Renal pelvis (tissue), 1 donor: ENCODE measurements at regions not wholly inside any gene's neighbourhood (a gene's known extent, or its start where the extent isn't known, plus 50 kb on each side); places are given as distances from the start of the nearest gene placed in this dataset.
"Not testable (repeated sequence)": the region's sequence is repeated elsewhere in the genome, so short reads cannot be mapped to it uniquely, and the experiment has no call there.

Source experiments
- DNase-seq: peaks from one replicate; pipeline ENCODE4 v3.0.0-alpha.2; 2013

- no peak for DNase-seq
Measured at GRCh38 chr7:114279901-114280300, 134.7 kb upstream of the FOXP2 start.

- no peak for DNase-seq
Measured at GRCh38 chr7:114273218-114273617, 141.4 kb upstream of the FOXP2 start.

DNA sequence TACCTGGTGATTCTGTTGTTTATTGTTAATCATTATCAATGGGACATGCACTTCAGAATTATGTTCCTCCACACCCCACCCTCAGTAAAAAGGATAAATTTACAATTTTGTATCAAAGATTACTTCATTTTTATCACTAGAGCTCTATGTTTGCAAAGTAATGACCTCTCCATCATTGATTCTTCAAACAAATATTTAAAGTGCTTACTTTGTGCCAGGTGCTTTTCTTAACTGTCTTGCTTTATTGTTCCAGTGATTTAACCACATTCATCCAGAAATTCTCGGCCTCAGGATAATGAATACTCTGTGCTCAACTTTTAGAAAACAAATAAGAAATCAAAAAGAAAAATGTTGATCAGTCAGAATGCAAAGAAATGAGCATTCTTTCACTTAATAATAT lies 144.9 kb upstream of the FOXP2 start:
- no peak for DNase-seq

DNA sequence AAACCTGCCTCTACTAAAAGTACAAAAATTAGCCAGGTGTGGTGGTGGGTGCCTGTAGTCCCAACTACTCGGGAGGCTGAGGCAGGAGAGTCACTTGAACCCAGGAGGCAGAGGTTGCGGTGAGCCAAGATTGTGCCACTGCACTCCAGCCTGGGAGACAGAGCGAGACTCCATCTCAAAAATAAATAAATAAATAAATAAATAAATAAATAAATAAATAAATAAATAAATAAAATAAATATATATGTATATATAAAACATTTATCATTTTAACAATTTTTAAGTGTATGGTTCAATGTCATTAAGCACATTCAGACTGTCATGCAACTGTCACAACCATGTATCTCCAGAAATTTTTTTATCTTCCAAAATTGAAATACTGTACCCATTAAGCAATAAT lies 147.1 kb upstream of the FOXP2 start:
- not testable (repeated sequence) for DNase-seq

GRCh38 chr7:114264023-114264422 lies 150.6 kb upstream of the FOXP2 start:
- no peak for DNase-seq

- no peak for DNase-seq
Measured at GRCh38 chr7:114263219-114263618, 151.4 kb upstream of the FOXP2 start.

DNA sequence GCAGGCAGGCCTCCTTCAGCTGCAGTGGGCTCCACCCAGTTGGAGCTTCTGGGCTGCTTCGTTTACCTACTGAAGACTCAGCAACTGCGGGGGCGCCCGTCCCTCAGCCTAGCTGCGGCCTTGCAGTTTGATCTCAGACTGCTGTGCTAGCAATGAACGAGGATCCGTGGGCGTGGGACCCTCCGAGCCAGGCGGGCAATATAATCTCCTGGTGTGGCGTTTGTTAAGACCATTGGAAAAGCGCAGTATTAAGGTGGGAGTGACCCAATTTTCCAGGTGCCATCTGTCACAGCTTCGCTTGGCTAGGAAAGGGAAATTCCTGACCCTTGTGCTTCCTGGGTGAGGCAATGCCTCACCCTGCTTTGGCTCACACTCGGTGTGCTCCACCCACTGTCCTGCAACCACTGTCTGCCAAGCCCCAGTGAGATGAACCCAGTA lies 159.2 kb upstream of the FOXP2 start:
- DNase-seq: no peak

DNA sequence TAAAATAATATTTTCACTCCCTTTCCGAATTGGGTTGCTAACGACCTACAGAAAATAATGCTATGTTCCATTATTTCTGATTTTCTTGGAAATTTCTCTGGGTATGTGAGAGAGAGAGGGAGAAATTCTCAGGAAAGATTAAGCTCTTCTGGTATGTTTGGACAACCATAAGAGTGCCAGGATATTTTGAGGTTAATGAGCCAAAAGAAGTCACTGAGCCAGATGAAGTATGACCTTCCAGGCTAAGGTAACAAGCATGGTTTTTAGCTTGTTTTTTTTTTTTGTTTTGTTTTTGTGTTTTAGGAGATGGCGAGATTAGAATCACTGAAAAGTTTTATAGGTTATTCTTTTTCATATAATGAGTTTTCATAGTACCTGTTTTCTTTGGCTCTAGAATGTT lies 171.0 kb upstream of the FOXP2 start:
- peak; percentile 37 for DNase-seq

- DNase-seq: peak; percentile 10
Measured at GRCh38 chr7:114242992-114243507, 171.6 kb upstream of the FOXP2 start.

DNA sequence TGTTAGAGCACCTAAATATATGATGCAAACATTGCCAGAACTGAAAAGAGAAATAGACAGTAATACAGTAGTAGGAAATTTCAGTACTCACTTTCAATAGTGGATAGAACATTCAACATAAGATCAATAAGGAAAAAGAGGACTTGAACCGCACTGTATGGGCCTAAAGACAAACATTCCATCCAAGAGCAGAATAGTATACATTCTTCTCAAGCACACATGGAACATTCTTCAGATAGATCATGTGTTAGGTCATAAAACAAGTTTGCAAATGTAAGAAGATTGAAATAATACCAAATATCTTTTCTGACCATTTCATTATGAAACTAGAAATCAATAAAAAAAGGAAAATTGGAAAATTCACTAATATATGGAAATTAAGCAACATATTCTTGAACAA lies 185.4 kb upstream of the FOXP2 start:
- no peak for DNase-seq

DNA sequence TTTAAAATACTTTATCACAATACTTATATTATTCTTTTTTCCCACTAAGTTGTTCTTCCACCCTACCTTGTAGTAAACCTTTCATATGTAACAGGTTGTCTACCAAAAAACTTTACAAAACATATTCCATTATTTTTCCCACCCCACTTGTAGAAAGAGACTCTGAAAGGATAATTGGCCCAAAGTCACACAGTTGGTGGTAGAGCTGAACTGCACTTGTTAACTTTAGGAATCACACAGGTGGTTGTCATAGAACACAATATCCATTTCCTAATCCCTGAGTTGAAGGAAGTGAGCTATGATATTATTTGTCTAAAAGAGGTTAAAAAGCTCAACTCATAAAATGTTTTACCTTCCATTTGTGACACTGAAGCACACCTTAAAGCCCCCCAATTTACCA lies 188.8 kb upstream of the FOXP2 start:
- no peak for DNase-seq

GRCh38 chr7:114218283-114218682 lies 196.3 kb upstream of the FOXP2 start:
- DNase-seq: no peak

DNA sequence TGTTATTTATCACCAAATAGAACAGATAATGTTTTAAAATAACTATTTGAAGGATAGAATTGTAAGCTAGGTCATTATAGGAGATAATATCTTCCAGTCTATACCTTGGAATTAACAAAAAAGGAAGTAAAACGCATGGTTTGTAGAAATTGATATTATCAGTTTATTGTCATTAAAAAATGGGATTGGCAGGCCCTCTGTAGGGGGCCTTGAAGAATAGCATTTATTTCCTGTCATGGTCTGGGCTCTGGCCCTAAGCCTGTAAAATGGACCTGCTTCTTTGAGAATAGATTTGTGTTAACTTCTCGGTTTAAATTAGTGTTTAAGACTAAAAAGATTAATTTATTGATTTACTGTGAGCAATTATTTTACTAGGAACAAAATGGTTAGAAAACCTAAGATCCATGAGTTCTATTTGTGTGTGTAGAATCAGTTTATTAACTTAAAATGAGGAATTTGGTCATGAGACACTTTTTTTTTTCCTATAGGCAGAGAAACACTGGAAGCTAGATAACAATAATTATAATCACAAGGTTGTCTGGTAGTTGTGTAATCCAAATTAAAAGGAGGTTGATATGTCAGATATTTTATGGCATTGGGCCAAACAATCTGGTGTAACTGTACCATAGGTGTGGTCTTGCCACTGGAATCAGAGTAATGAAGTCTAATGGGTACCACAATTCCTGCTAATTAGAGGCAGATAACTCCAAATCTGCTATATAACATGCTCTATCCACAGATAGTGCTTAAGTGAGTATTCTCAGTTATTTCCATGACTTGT lies 197.4 kb upstream of the FOXP2 start:
- DNase-seq: no peak

DNA sequence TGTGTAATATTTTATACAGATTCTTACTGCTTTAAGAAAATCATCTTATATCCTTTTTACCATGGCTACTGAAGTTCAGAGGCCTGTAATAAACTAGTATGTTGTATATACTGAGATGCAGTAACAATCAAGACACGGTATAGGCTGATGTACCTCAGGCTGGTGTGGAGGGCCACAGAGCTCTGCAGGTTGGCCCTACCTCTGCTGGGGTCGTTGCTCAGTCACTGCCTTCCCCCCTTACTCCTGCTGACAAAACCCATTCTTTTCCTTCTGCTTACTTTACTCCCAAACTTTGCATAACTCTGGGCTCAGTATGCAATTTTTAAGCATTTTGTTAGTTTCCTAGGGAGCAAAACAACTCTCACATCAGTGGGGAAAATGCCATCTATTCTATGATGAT lies 200.1 kb upstream of the FOXP2 start:
- no peak for DNase-seq

GRCh38 chr7:114212721-114213429 lies 201.7 kb upstream of the FOXP2 start:
- DNase-seq: no peak

DNA sequence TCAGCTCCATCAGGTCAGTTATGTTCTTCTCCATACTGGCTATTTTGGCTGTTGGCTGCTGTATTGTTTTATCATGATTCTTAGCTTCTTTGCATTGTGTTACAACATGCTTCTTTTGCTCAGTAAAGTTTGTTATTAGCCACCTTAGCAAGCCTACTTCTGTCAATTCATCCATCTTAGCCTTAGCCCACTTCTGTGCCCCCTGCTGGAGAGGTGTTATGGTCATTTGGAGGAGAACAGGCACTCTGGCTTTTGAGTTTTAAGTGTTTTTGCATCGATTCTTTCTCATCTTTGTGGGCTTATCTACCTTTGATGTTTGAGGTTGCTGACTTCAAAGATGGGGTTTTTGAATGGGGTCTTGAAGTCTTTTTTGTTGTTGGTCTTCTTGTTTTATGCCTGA lies 204.6 kb upstream of the FOXP2 start:
- no peak for DNase-seq

- no peak for DNase-seq
Measured at GRCh38 chr7:114206688-114207087, 207.9 kb upstream of the FOXP2 start.

DNA sequence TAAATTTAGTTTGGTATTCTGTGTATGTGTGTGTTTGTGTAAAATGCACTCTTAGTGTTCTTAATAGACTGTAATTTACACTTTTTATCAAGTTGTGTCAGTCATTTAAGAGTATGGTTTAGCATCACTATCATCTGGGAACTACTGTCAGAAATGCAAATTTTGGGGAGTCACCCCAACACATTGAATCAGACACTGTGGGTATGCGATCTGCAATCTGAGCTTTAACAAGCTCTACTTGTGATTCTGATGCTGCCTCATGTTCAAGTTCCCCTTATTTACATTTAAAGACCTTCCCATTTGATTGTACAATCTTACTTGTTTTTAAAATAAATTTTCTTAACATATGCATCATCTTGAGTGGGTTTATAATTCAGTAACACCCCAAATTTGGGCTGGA lies 218.1 kb upstream of the FOXP2 start:
- DNase-seq: no peak

DNA sequence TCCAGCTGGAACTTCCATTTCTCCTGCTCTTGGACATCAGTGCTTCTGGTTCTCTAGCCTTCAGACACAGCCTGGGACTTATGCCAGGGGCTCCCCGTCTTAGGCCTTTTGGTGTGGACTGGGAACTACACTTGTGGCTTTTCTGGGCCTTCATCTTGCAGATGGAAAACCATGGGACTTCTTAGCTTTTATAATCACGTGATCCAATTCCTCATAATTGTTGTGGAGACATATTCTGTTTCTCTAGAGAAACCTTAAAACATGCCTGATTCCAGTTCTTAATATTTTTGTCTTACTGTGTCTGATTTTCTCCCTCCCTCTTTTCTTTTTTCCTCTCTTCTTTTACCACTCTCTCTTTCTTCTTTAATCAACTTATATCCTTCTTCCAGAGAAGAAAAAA lies 224.2 kb upstream of the FOXP2 start:
- no peak for DNase-seq

GRCh38 chr7:114183311-114184088 lies 231.1 kb upstream of the FOXP2 start:
- DNase-seq: no peak

DNA sequence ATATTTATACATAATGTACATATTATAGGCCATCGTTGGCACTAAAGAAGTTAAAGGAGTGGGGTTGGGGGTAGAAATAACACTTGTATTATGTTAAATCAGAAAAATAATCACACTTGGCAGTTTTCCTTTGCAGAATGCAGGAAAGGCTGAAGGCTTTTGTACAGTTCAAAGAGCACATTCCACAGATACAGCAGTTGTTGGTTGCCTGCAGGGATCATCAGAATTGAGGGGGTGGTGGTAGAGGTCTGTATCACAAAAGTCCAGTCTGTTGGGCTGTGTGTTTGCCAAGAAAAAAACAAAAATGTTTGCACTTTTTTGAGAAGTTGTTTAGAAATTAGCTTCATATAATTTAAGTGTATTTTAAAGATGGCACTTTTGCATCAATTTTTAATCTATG lies 231.8 kb upstream of the FOXP2 start:
- DNase-seq: no peak

GRCh38 chr7:114181280-114181679 lies 233.3 kb upstream of the FOXP2 start:
- no peak for DNase-seq
